ENCODE measurements at regions not wholly inside any gene's neighbourhood (a gene's known extent, or its start where the extent isn't known, plus 50 kb on each side); places are given as distances from the start of the nearest gene placed in this dataset.

- TF ChIP-seq CTCF (IDR thresholded peaks at IDR 0.05; ENCODE audit: low read length): no peak
- TF ChIP-seq EZH2 (IDR thresholded peaks at IDR 0.05; ENCODE audit: borderline replicate concordance, low read length): no peak
These were observed 1171.0 kb upstream of the PCDH10 start for GRCh38 chr4:131978120-131978519.
